SIG-M5 treated with dmso at 0.1 percent for 504 hours (cell line): ENCODE measurements at regions not wholly inside any gene's neighbourhood (a gene's known extent, or its start where the extent isn't known, plus 50 kb on each side); places are given as distances from the start of the nearest gene placed in this dataset.
A peak's percentile ranks its signal among the peaks of the same experiment; 100 is the strongest.
"Not testable (repeated sequence)": the region's sequence is repeated elsewhere in the genome, so short reads cannot be mapped to it uniquely, and the experiment has no call there.

Experiments used
- DNase-seq: peaks from one replicate; lab custom pipeline; 2025; ENCODE audit not compliant: unreplicated experiment; lab: John Stamatoyannopoulos, UW

- DNase-seq = no peak
Measured at GRCh38 chr5:20370061-20370460, 382.1 kb upstream of the CDH18 start.

- no peak for DNase-seq
Measured at GRCh38 chr5:20369518-20369885, 381.5 kb upstream of the CDH18 start.

DNA sequence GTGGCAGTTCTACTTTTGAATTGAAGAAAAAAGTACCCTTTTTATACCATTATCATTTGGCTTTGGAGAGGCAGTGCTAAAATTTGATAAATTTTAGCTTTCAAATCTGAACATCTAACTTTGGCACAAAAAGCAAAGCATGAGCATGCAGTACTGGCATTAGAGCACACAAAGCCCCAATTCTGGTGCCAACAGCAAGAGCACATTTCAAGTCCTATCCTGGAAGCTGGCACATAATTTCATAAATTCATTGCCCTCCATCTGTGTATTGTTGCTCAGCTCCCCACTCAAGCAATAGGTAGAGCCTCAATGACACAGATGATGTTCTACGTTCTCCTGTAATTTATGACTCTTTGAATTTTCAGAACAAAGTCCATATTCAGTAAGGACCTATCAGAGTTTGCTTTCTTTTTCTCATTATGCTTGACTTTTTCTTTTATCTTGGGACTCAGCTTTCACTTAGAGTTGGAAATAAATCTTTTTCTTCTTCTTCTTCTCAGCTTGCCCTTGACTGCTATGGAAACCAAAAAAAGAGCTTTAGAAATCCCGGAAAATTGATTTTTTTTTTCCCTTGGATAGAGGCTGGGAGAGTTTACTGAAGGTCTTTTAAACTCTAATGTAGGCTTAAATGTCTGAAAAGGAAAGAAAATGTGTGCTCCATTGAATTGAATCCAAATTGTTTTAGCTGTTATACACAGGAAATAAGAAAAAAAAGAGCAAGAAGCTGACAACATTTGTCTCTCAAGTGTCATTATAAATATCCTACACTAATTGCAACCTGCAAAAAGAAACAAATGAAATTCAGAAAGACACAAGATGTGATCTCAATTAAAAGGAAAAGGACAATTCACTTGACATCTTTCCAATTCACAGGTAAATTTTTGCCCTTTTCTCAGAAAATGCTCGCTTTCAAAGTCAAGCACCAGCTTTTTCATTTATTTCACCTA lies 380.8 kb upstream of the CDH18 start:
- no peak for DNase-seq

GRCh38 chr5:20367178-20367577 lies 379.2 kb upstream of the CDH18 start:
- no peak for DNase-seq

GRCh38 chr5:20360263-20360662 lies 372.3 kb upstream of the CDH18 start:
- DNase-seq = no peak

DNA sequence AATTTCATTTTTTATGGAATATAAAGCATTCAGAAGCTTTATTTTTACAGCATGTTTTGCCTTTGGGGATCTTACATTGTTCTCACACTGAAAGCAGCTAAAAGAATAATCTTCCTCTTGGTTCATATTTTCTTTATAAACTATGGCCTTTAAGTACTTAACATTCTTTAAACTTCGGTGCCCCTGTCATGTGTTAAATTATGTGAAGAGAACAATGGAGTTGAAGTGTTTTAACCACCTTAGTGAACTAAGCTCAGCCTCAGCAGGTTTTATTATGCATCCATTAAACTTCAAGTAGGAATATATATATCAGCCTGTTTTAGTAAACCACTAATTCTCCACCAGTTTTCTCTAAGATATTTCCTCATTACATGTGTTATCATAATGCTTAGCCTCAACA lies 371.4 kb upstream of the CDH18 start:
- DNase-seq = no peak

GRCh38 chr5:20353499-20353898 lies 365.5 kb upstream of the CDH18 start:
- DNase-seq = peak; percentile 1

DNA sequence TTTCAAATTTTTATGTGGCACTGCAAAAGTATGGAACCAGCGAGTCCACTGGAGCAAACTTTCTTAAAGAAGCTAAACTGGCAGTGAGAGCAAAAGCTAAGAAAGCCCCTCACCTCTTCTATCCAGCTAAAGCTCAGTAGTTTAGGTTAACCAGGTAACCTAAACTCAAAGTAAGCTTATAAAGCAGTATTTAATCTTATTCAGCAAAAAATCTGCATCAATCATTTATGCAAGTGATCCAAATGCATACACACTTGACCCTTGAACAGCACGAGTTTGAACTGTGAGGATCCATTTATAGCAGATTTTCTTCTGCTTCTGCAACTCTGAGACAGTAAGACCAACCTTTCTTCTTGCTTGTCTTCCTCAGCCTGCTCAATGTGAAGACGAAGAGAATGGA lies 363.8 kb upstream of the CDH18 start:
- no peak for DNase-seq

DNA sequence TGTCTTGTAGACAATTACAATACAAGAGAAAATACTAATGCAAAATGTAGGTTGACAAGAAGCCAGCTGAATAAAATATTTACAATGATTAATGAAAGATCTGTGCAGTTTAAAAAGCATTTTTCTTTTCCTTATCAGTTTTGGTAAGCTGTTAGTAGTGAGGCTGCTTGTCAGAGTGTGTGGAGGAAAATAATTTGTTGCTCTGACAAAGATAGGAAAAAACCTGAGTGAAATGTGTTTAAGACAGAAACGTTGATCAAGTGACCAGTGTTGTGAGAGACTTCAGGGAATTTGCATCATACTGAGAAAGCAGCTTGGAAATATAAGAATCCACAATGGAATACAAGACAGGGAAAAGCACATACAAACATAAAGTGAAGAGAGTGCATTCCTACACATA lies 360.3 kb upstream of the CDH18 start:
- no peak for DNase-seq

DNA sequence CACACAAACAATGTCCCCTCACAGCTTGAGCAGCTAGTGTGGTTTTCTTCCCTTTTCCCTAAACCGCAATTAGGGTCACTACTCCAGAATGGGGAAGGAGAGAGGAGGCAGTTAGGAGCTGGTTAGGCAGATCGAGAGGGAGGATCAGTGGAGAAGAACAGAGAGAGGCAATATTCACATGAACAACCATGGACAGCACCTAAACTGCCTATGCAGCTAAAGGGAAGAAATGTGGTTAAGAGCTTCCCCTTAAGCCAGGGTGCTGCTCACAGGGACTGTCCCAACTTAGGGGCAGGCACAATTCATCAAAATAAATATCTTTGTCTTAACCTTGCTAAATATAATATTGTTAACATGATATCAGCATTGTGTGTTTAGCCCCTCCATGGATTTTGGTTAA lies 359.3 kb upstream of the CDH18 start:
- peak; percentile 10 for DNase-seq

DNA sequence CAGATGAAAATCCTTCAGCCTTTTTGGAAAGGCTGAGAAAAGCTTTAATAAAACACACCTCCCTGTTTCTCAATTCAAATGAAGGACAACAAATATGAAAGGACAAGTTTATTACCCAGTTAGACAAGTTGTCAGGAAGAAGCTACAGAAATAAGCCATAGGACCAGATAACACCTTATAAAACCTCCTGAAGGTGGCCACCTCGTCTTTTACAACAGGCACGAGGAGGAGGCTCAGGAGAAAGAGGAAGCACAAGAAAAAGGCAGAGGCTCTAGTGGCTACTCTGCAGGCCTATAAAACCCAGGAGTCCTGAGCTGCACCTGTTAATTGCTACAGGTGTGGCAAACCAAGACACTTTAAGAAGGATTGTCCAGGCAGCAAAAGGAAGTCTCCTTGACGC lies 352.1 kb upstream of the CDH18 start:
- DNase-seq = peak; percentile 19

GRCh38 chr5:20335978-20336377 lies 348.0 kb upstream of the CDH18 start:
- DNase-seq = no peak

DNA sequence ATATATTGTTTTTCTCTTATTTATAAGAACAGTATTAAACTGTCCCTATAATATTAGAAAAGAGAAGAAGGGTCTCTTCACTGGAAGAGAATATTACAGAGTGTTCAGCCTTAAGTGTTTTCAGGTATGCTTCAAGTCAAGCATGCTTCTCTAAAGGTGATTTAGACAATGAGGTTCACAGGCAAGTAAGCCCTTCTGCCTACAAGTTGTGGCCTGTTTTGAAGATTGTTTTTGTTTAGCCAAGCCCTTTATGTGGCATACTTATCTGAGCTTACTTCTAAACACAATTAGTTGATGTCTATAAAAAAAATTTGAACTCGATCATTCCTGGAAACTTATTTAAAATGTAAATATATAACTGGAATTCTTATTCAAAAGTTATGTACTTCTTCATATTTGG lies 343.8 kb upstream of the CDH18 start:
- no peak for DNase-seq

DNA sequence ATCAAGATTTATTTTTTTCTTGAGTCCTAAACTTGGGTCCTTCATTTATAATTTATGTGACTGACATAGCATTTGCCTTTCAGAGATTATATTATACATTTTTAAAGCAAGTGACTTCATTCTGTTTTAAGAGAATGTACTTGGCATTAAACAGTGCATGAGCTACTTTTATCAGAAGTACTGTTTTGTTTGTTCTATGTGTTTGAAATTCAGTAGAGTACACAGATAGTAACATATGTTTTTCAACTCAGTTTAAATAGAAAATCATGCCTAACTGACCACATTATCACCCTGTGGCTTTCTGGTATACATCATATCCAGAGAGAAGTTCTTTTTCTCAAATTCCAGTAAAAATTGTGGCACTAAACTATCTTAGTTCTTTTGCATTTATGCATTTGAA lies 335.3 kb upstream of the CDH18 start:
- DNase-seq = no peak

DNA sequence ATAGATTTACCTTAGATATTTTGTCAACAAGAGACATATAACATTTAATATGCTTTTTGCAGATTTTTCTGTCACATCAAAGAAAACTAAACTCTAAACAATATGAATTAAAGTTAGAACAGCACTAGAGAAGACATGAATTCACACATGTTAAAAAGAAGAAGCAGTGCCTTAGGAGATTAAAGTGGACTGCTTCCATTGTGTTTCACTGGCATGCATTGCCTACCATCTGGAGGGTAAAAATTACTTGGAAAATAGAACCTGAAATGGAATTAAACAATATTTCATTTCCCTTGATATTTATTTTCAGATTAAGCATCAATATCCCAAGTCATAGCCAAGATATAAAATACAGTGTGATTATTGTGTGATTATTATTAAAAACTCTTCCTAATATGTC lies 319.4 kb upstream of the CDH18 start:
- no peak for DNase-seq

DNA sequence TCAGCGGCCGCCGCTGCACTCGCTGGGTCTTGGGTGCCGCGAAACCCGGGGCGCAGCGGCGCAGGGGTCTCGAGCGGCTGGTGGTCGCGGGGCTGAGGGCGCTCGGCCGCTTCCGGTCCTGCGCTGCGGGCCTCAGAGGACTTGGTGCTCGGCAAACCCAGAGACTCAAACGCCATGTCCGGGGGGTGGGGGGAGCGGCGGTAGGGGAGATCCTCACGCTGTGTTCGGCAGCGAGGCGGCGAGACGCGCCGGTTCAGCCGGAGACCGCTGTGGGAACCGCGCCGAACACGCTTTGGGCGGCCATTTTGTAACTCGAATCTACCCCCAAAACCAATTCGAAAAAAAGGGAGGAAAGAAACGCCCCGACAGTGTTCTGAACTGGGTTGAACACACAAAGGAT lies 317.5 kb upstream of the CDH18 start:
- no peak for DNase-seq

GRCh38 chr5:20304570-20304969 lies 316.6 kb upstream of the CDH18 start:
- DNase-seq = not testable (repeated sequence)

- DNase-seq = no peak
Measured at GRCh38 chr5:20300110-20300509, 312.1 kb upstream of the CDH18 start.

- no peak for DNase-seq
Measured at GRCh38 chr5:20294696-20295095, 306.7 kb upstream of the CDH18 start.

- DNase-seq = no peak
Measured at GRCh38 chr5:20291766-20292165, 303.8 kb upstream of the CDH18 start.

- DNase-seq = no peak
Measured at GRCh38 chr5:20287640-20288039, 299.6 kb upstream of the CDH18 start.

- no peak for DNase-seq
Measured at GRCh38 chr5:20286512-20286911, 298.5 kb upstream of the CDH18 start.

DNA sequence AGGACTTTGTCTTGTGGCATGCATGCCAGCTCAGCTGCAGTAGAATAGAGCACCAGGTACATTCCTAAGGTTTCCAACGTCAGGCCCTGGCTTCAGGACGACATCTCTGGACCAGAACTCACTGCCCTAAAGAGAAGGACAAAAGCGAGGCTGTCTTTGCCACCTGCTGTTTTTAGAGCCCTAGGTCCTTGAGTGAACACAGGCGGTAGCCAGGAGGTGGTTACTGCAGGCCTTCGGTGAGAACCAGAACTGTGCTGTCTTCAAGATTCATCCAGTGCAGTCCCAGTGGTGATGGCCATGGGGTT lies 288.9 kb upstream of the CDH18 start:
- no peak for DNase-seq
